ENCODE measurements at regions not wholly inside any gene's neighbourhood (a gene's known extent, or its start where the extent isn't known, plus 50 kb on each side); places are given as distances from the start of the nearest gene placed in this dataset.

DNA sequence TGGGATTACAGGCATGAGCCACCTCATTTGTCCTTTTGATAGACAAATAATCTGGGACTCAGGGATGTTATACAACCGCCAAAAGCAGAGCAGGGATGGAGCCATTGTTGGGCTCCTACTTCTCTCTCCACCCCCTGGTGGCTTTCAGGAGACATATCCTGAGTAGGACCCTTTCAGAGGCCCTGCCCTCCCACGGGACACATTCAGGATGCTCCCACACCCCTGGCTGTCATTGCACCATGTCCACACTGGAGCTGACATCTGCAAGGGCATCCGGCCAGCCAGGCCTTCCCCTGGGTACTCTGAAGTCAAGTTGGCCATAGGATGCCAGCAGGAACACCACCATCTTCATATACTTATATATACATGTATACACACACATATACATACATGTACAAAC is 181.8 kb downstream of the SYK start:
- TF ChIP-seq CTCF (IDR thresholded peaks at IDR 0.05; ENCODE audit: insufficient read depth, low read length) (no peak), REST (IDR thresholded peaks at IDR 0.05; ENCODE audit: insufficient replicate concordance, low read depth) (no peak), POLR2AphosphoS5 (IDR thresholded peaks at IDR 0.05; ENCODE audit: low read depth) (no peak), SPI1 (IDR thresholded peaks at IDR 0.05; ENCODE audit: borderline replicate concordance, low read depth) (no peak), GABPA (IDR thresholded peaks at IDR 0.05; ENCODE audit: low read depth) (no peak)

All from HL-60 (cell line).